HG02885 (cell line): ENCODE measurements at regions not wholly inside any gene's neighbourhood (a gene's known extent, or its start where the extent isn't known, plus 50 kb on each side); places are given as distances from the start of the nearest gene placed in this dataset.

Experiments used
- ATAC-seq: cut with Tn5 transposase; IDR thresholded peaks from one replicate; pipeline ENCODE4 v1.9.1; 2021; ENCODE audit warnings: mild to moderate bottlenecking; ENCODE audit not compliant: unreplicated experiment, poor library complexity

- no peak for ATAC-seq
Measured at GRCh38 chrX:45719751-45720501, 519.2 kb upstream of the DIPK2B start.

- ATAC-seq: no peak
Measured at GRCh38 chrX:45718676-45719075, 518.0 kb upstream of the DIPK2B start.

GRCh38 chrX:45716750-45717149 is 516.1 kb upstream of the DIPK2B start:
- no peak for ATAC-seq

GRCh38 chrX:45715748-45716147 is 515.1 kb upstream of the DIPK2B start:
- no peak for ATAC-seq

GRCh38 chrX:45714866-45715265 is 514.2 kb upstream of the DIPK2B start:
- peak; percentile 46 for ATAC-seq

- ATAC-seq: no peak
Measured at GRCh38 chrX:45712067-45712466, 511.4 kb upstream of the DIPK2B start.

GRCh38 chrX:45711231-45711630 is 510.6 kb upstream of the DIPK2B start:
- ATAC-seq: no peak

- peak; percentile 84 for ATAC-seq
Measured at GRCh38 chrX:45710081-45710801, 509.6 kb upstream of the DIPK2B start.

- ATAC-seq: no peak
Measured at GRCh38 chrX:45709381-45709780, 508.7 kb upstream of the DIPK2B start.

GRCh38 chrX:45699158-45699557 is 498.5 kb upstream of the DIPK2B start:
- ATAC-seq: no peak

- ATAC-seq: no peak
Measured at GRCh38 chrX:45697591-45697990, 496.9 kb upstream of the DIPK2B start.

- no peak for ATAC-seq
Measured at GRCh38 chrX:45696736-45697135, 496.1 kb upstream of the DIPK2B start.

GRCh38 chrX:45689971-45690370 is 489.3 kb upstream of the DIPK2B start:
- ATAC-seq: no peak

- no peak for ATAC-seq
Measured at GRCh38 chrX:45683914-45684313, 483.2 kb upstream of the DIPK2B start.

GRCh38 chrX:45681891-45682290 is 481.2 kb upstream of the DIPK2B start:
- no peak for ATAC-seq

GRCh38 chrX:45669715-45670340 is 469.2 kb upstream of the DIPK2B start:
- ATAC-seq: no peak

- ATAC-seq: no peak
Measured at GRCh38 chrX:45668686-45669443, 468.2 kb upstream of the DIPK2B start.

- ATAC-seq: no peak
Measured at GRCh38 chrX:45667666-45668065, 467.0 kb upstream of the DIPK2B start.

GRCh38 chrX:45664727-45665290 is 464.1 kb upstream of the DIPK2B start:
- ATAC-seq: no peak

- ATAC-seq: no peak
Measured at GRCh38 chrX:45660477-45660876, 459.8 kb upstream of the DIPK2B start.
